CD4-positive, alpha-beta T cell treated with Interleukin-10 for 1 hour (primary cell): ENCODE measurements at regions not wholly inside any gene's neighbourhood (a gene's known extent, or its start where the extent isn't known, plus 50 kb on each side); places are given as distances from the start of the nearest gene placed in this dataset.
"Not testable (repeated sequence)": the region's sequence is repeated elsewhere in the genome, so short reads cannot be mapped to it uniquely, and the experiment has no call there.

ENCODE experiments used
- DNase-seq: peaks from one replicate; pipeline ENCODE4 v3.0.0-alpha.2; 2020

- DNase-seq = no peak
Observed at GRCh38 chr4:14125375-14126129, 498.0 kb upstream of the BOD1L1 start.

DNA sequence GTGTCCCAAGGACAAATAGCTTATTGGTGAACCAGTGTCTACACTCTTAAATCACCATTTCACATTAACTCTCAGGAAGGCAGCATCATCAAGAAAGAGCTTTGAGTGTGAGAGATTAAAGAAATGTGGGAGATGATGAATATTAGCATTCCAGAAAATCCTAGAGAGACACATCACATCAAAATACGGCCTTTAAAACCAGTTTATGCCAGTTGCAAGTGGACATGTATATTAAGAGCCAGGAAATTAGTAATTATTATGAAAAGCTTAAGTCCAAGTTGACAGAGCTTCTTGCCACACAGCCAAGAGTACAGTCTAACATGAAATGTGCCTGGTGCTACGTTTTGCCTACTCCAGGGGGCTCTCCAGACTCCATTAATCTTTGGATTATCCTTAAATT lies 503.0 kb upstream of the BOD1L1 start:
- no peak for DNase-seq

GRCh38 chr4:14131335-14131734 lies 503.8 kb upstream of the BOD1L1 start:
- no peak for DNase-seq

DNA sequence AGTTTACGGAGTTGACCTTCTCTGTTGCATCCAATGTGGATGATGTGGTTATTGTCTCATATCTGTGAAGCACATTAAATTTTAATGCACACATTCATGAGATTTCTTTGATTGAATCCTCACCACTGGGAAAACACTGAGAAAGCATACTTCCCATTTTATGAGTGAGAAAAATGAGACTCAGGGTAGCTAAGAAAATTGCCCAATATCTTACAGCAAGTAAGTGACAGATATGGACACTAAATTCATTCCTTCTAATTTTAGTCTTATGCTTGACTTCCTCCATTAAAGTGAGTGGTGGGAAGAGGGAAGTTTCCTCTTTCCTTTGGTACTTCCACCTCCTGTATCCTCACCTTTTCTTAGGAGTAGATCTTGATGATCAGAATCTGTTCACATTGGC lies 504.8 kb upstream of the BOD1L1 start:
- no peak for DNase-seq

- DNase-seq = no peak
Observed at GRCh38 chr4:14138106-14138505, 510.6 kb upstream of the BOD1L1 start.

DNA sequence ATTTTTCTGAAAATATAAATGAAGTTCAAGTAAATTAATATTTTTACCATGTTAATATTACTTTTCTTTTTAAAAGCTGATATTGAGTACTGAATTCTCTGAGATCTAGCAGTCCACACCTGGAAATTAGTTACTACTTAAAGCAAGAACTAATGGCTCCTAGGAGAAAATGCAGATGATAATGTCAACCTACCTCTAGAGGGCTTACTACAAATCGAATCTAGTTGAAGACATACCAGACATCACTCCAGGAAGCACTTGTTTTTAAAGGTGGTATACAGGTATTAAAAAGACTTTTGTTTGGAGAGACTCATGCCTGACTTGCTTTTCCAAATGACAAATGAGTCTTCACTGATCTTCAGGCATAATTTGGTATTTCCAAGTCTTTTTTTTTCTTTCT lies 516.4 kb upstream of the BOD1L1 start:
- no peak for DNase-seq

GRCh38 chr4:14149176-14150053 lies 521.9 kb upstream of the BOD1L1 start:
- DNase-seq = no peak

DNA sequence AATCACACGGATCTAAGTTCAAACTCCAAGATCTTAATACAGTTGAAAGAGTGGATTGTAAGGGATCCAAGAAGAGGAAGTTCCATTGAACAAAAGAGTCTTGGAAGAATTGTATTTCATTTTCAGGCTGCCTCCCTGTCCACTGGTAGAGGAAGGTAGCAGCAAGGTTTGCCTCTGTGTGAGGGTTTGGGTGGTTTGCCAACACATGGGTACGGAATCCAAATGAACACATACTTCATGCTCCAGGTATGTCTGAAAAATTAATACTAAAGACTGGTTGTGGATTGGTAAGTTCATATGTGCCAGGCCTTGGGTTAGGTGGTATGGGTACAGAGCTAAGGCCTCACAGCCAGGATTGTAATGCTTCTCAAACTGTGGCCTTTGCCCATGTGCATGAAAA lies 523.6 kb upstream of the BOD1L1 start:
- DNase-seq = no peak

DNA sequence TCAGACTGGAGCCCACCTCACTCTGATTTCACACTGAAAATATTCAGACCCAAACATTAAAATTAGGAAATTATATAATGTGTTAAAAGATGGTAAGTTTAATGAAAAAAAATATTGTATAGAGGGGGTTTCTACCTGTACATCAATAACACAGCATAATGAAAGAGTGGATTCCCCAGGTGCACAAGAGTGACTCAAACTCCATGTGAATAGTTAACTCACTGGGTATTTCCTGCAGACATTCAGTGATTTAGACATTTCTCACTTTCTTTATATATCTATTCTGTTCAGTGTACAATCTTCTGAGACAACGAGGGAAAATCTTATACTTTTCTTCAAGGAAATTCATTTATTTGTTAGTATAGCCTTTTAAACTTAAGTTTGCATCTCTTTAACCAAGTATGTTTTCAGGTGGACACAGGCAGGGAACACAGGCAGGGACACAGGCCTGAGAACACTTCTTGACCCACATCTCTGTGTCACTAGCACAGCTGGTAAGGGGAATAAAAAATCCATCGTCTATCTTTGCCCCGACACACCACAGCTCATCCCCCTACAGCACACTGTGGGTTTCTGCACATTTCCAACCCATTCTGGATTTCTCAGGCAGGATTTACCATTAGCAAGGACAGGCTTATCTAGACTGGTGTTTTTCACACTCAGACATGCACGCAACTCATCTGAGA lies 525.5 kb upstream of the BOD1L1 start:
- no peak for DNase-seq

GRCh38 chr4:14155803-14156202 lies 528.3 kb upstream of the BOD1L1 start:
- DNase-seq = no peak

DNA sequence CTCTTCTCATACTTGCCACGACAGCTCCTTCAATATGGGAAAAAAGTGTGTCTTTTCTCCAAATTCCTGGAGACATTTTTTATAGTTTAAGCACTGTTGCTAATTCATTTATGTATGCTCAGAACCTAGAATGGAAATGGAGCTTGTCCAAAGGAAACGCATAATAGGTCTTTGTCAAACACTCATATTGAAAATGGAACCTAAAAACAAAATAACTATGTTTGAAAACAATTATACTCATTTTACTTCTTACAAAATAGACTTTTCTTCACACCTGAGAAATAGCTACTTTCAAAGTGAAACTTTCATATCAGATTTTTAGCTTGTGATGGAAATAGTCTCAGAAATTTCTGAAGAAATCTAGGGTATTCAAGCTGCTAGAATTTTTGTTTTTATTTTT lies 529.7 kb upstream of the BOD1L1 start:
- no peak for DNase-seq

DNA sequence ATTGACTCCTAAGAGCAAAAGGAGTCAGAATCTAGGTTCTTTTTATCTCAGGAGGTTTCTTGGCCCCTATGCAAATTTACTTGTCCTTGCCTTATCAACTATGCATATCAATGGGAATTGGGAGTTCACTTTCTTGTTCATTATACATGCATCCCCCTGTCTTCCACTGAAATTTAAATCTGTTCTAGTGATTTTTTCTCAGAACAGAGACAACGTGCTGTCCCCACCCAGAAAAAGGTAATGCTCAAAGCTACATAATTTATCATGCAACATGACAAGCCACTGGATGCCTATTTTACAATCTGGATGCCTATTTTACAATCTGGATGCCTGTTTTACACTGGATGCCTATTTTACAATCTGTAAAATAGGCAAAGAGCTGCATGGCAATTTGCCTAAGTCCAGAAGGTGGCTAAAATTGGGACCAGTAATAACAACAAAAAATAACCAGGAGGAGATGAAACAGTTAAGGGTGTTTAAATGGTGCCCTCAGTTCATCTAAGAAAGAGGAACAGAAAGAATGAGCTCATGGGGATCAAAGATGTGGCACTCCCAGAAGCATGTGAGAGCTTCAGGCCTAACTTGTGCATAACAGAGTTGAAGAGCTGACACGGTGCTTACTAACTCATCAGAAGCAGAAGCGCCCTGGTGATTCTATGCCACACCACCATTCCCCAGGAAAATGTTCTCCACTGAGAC lies 537.8 kb upstream of the BOD1L1 start:
- no peak for DNase-seq

DNA sequence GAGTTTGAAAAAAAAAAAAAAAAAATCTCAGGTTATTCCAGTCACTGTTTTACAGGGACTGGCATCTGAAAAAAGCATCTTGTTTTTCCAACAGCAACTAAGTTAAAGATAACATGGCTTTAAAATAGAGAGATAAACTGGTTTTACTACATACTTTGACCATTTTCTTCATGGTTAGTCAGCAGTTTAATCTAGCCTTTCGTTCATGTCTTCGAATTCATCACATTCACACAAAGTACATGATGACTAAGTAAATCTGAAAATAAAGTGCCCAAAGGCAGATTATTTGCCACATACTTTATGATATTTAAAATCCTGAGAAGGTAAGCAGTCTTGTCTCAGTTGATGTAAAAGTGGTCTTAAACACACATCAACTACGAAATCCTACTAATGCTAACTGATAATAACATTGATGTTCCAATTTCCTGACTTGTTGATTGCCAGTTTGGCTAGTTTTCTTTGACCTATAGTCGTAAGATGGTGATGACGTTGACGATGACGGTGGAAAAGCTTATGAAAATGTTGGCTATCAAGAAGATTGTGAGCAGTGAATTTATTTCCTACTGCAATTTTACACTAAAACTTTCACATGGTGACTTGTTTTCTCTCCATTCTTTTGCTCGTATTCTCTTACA lies 540.5 kb upstream of the BOD1L1 start:
- DNase-seq = no peak

GRCh38 chr4:14168919-14169318 lies 541.4 kb upstream of the BOD1L1 start:
- peak; percentile 2 for DNase-seq

- DNase-seq = no peak
Observed at GRCh38 chr4:14169460-14169859, 541.9 kb upstream of the BOD1L1 start.

- not testable (repeated sequence) for DNase-seq
Observed at GRCh38 chr4:14169940-14170339, 542.4 kb upstream of the BOD1L1 start.

DNA sequence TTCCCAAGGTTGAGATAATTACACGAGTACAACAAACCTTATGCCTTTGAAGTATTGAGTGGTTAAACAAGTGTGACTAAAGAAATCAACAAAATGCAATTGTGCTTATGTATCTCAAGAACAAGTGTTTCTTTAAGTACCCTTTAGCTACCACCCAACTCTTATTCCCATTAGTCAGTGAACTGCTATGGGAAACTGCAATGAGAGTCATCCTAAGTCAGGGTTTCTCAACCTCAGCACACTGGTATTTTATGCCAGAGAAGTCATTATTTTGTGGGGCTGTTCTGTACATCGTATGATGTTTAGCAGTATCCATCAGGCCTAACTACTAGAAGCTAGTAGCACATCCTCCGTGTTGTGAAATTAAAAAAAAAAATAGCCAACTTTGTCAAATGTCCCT lies 549.1 kb upstream of the BOD1L1 start:
- no peak for DNase-seq

- no peak for DNase-seq
Observed at GRCh38 chr4:14177987-14178386, 550.5 kb upstream of the BOD1L1 start.

- DNase-seq = peak; percentile 7
Observed at GRCh38 chr4:14178421-14178820, 550.9 kb upstream of the BOD1L1 start.

DNA sequence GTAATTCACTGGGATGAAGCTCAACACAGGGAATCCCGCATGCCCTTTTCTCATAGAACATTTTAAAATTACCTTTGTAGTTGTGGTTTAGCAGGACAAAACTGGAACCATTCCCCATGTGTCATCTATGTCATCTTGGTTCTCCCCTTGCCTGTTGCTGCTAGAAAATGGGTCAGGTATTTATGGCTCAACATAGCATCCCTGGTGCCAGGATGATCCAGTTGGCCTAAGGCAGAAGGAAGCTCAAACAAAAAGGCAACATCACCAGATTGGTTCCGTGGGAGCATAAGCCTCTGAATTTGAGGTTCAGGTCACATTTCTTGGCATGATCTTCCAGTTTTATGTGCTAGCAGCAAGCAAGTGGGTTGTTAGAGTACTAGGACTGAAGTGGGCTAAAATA lies 552.6 kb upstream of the BOD1L1 start:
- DNase-seq = no peak

GRCh38 chr4:14180983-14181601 lies 553.6 kb upstream of the BOD1L1 start:
- DNase-seq = no peak

DNA sequence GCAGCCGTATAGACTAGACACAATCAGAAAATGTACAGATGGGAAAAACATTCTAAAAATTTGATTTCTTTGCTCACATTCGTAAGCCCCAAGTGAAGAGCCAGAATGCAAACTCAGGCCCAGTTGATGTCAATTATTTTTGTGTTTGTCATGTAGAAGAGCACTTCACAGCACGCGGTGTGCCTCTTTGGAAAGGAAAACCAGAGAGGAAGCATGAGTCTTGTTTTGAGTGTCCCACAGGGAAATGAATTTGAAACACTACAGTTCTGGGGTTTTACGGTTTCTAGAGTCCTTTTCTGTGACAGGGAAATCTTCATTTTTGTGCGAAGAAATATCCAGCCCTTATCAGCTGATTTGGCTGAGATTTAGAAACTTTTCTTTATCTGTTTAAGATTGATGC lies 554.6 kb upstream of the BOD1L1 start:
- no peak for DNase-seq
